Neuronal stem cell (in vitro differentiated cells): ENCODE measurements at regions not wholly inside any gene's neighbourhood (a gene's known extent, or its start where the extent isn't known, plus 50 kb on each side); places are given as distances from the start of the nearest gene placed in this dataset.
"Not testable (repeated sequence)": the region's sequence is repeated elsewhere in the genome, so short reads cannot be mapped to it uniquely, and the experiment has no call there.

ENCODE experiments used
- DNase-seq: peaks from one replicate; pipeline ENCODE4 v3.0.0-alpha.2; 2013; ENCODE audit warnings: low spot score
- H2AFZ ChIP-seq: one replicate; pipeline ENCODE4 v1.6.1; 2013; ENCODE audit warnings: mild to moderate bottlenecking, low read length, inconsistent platforms
- H2AK5ac ChIP-seq: 2 replicates; pipeline ENCODE4 v1.6.1; 2013; ENCODE audit warnings: low read depth, mild to moderate bottlenecking, inconsistent platforms, low read length, moderate library complexity, mixed read lengths
- H2BK120ac ChIP-seq: 2 replicates; pipeline ENCODE4 v1.6.1; 2013; ENCODE audit warnings: low read depth, mild to moderate bottlenecking, inconsistent platforms, low read length, moderate library complexity, mixed read lengths
- H2BK12ac ChIP-seq: one replicate; pipeline ENCODE4 v1.6.1; 2013; ENCODE audit warnings: low read length, inconsistent platforms
- H2BK15ac ChIP-seq: 2 replicates; pipeline ENCODE4 v1.6.1; 2013; ENCODE audit warnings: mild to moderate bottlenecking, low read length, inconsistent platforms, mixed read lengths
- H2BK5ac ChIP-seq: one replicate; pipeline ENCODE4 v1.6.1; 2013; ENCODE audit warnings: inconsistent platforms, mild to moderate bottlenecking, low read length, moderate library complexity
- H3K14ac ChIP-seq: one replicate; pipeline ENCODE4 v1.6.1; 2013; ENCODE audit warnings: low read length, inconsistent platforms
- H3K18ac ChIP-seq: 2 replicates; pipeline ENCODE4 v1.6.1; 2013; ENCODE audit warnings: low read length, inconsistent platforms
- H3K23ac ChIP-seq: 2 replicates; pipeline ENCODE4 v1.6.1; 2013; ENCODE audit warnings: low read depth, mild to moderate bottlenecking, mixed read lengths, low read length, inconsistent platforms; ENCODE audit not compliant: poor library complexity
- H3K27ac ChIP-seq: replicated peaks from 3 replicates; pipeline ENCODE4 v1.5.1; 2013; ENCODE audit warnings: low read length, inconsistent platforms
- H3K27me3 ChIP-seq, 3 experiments: 2 replicates each; pipeline ENCODE4 v1.6.1; 2013; ENCODE audit warnings: low read length in 3 of 3, mild to moderate bottlenecking in 2 of 3, inconsistent platforms in 1 of 3, low read depth in 1 of 3, mixed read lengths in 1 of 3, moderate library complexity in 1 of 3; ENCODE audit not compliant: control insufficient read depth in 3 of 3, insufficient read depth in 3 of 3
- H3K36me3 ChIP-seq, 2 donors: replicated peaks in 1 of 2; 2 replicates each; pipeline ENCODE4 v1.6.1; 2013; ENCODE audit warnings: low read length in 2 of 2; ENCODE audit not compliant: control insufficient read depth in 2 of 2, insufficient read depth in 2 of 2
- H3K4ac ChIP-seq: 2 replicates; pipeline ENCODE4 v1.6.1; 2013; ENCODE audit warnings: inconsistent platforms, mild to moderate bottlenecking, low read length, moderate library complexity
- H3K4me1 ChIP-seq, 2 donors: 1 replicate in 1 of 2; 2 replicates in 1 of 2; pipeline ENCODE4 v1.6.1; 2013; ENCODE audit warnings: low read length in 2 of 2, low read depth in 1 of 2; ENCODE audit not compliant: control insufficient read depth in 2 of 2, insufficient read depth in 1 of 2
- H3K4me2 ChIP-seq: one replicate; pipeline ENCODE4 v1.6.1; 2013; ENCODE audit warnings: mild to moderate bottlenecking, low read length, inconsistent platforms; ENCODE audit not compliant: insufficient read depth, poor library complexity, severe bottlenecking
- H3K4me3 ChIP-seq, 2 donors: 2 replicates each; pipeline ENCODE4 v1.5.1; 2013; ENCODE audit warnings: low read length in 2 of 2, mild to moderate bottlenecking in 2 of 2, inconsistent platforms in 1 of 2, moderate library complexity in 1 of 2
- H3K79me1 ChIP-seq: one replicate; pipeline ENCODE4 v1.6.1; 2013; ENCODE audit warnings: low read depth, mild to moderate bottlenecking, inconsistent platforms, low read length, moderate library complexity
- H3K9ac ChIP-seq: one replicate; pipeline ENCODE4 v1.6.1; 2013; ENCODE audit warnings: mild to moderate bottlenecking, low read depth, low read length, inconsistent platforms; ENCODE audit not compliant: poor library complexity
- H3K9me3 ChIP-seq, 2 donors: replicated peaks in 1 of 2; 2 replicates each; pipeline versions ENCODE3 to v1.6.1; 2013; ENCODE audit warnings: low read length in 2 of 2, mild to moderate bottlenecking in 2 of 2, inconsistent platforms in 1 of 2, low read depth in 1 of 2, mixed read lengths in 1 of 2, moderate library complexity in 1 of 2; ENCODE audit not compliant: control insufficient read depth in 2 of 2, insufficient read depth in 1 of 2
- H4K8ac ChIP-seq: one replicate; pipeline ENCODE4 v1.6.1; 2013; ENCODE audit warnings: low read depth, mild to moderate bottlenecking, inconsistent platforms, low read length, moderate library complexity
- H4K91ac ChIP-seq: one replicate; pipeline ENCODE4 v1.6.1; 2013; ENCODE audit warnings: low read length, low read depth, mild to moderate bottlenecking, inconsistent platforms; ENCODE audit not compliant: poor library complexity
- WGBS, 2 donors: extraction: QIAGEN DNeasy Blood & Tissue Kit; methylation state at CpG; one replicate each; pipeline ENCODE4 v1.1.7; 2013; ENCODE audit warnings: missing lambda C conversion rate in 2 of 2, mixed read lengths in 1 of 2; ENCODE audit not compliant: insufficient read length in 2 of 2, insufficient replicate concordance in 1 of 2; ENCODE audit errors: extremely low coverage in 2 of 2; 5-methylcytosine and 5-hydroxymethylcytosine counted together

DNA sequence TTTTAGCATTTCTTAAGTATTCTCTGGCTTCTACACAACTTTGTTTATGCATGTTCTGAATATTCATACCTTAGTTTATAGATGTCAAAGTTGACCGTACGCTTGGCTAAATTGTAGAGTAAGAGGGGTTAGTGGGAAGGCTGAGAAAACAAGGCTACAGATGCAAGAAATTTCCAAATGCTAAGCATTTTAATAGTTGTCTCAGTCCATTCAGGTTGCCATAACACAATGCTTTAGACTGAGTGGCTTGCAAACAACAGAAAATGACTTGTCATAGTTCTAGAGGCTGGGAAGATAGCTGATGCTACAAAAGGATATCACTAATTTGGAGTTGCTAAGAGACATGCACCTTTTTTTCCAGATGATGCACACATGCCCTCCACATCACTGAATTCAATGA is 53.0 kb upstream of the C1QTNF3 start:
- H3K4me3 ChIP-seq, H3K79me1 ChIP-seq, H2AK5ac ChIP-seq, H3K36me3 ChIP-seq, H3K9ac ChIP-seq, H3K23ac ChIP-seq, H2BK5ac ChIP-seq, H3K4me1 ChIP-seq, H3K18ac ChIP-seq, DNase-seq, H3K27me3 ChIP-seq, H2BK120ac ChIP-seq, H4K8ac ChIP-seq, H3K9me3 ChIP-seq, H3K27ac ChIP-seq, H2AFZ ChIP-seq, H2BK12ac ChIP-seq, H3K4ac ChIP-seq, H3K14ac ChIP-seq, H3K4me2 ChIP-seq, H2BK15ac ChIP-seq, H4K91ac ChIP-seq: not testable (repeated sequence)
- no CpG with 5 or more reads among the region's 2 CpGs for WGBS, 2 donors

DNA sequence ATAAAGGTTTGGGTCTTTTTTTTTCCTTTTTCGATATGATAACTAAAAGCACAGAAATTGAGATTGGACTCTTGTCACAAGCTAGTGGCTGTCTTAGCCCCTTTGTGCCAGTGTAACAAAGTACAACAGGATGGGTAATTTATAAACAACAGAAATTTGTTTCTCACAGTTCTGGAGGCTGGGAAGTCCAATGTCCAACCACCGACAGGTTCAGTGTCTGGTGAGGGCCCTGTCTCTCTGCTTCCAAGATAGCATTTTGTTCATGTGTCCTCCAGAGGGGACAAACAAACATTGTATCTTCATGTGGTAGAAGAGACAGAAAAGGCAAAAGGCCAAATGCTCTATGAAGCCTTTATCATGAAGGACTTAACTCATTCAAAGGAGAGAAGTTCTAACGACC is 56.9 kb upstream of the C1QTNF3 start:
- not testable (repeated sequence) for DNase-seq, H2BK12ac ChIP-seq, H2BK120ac ChIP-seq, H3K9ac ChIP-seq, H3K23ac ChIP-seq, H4K91ac ChIP-seq, H3K9me3 ChIP-seq, H3K4me3 ChIP-seq, H3K36me3 ChIP-seq, H2AFZ ChIP-seq, H3K4me2 ChIP-seq, H3K14ac ChIP-seq, H2AK5ac ChIP-seq, H3K79me1 ChIP-seq, H4K8ac ChIP-seq, H3K18ac ChIP-seq, H3K27ac ChIP-seq, H3K4ac ChIP-seq, H3K27me3 ChIP-seq, H2BK5ac ChIP-seq, H2BK15ac ChIP-seq, H3K4me1 ChIP-seq
- WGBS, 2 donors: no CpG with 5 or more reads among the region's 3 CpGs

DNA sequence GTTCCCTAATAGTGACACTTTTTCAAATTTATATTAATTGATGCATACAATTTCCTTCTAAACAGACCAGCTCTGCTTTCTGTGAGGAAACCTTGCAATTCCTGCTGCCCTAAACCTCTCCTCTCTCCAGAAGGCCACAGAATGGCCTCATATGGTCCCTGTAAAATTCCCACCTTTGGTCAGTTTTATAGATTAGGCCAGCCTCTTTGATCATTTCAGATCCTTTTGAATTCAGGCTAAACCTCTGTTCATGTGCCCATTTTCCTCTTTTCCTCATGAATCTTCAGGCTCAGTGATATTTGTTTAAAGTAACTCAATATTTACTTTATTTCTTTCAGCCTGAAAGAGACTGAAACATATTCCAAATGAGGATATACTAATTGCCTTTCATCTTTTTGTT is 58.6 kb upstream of the C1QTNF3 start:
- not testable (repeated sequence) for H2BK5ac ChIP-seq, H2AFZ ChIP-seq, H3K14ac ChIP-seq, H3K79me1 ChIP-seq, H4K8ac ChIP-seq, H3K27me3 ChIP-seq, H3K4me3 ChIP-seq, H2BK120ac ChIP-seq, H2BK12ac ChIP-seq, H3K4ac ChIP-seq, DNase-seq, H3K18ac ChIP-seq, H4K91ac ChIP-seq, H2AK5ac ChIP-seq, H3K23ac ChIP-seq, H3K36me3 ChIP-seq, H3K27ac ChIP-seq, H3K9me3 ChIP-seq, H3K4me2 ChIP-seq, H2BK15ac ChIP-seq, H3K9ac ChIP-seq, H3K4me1 ChIP-seq

DNA sequence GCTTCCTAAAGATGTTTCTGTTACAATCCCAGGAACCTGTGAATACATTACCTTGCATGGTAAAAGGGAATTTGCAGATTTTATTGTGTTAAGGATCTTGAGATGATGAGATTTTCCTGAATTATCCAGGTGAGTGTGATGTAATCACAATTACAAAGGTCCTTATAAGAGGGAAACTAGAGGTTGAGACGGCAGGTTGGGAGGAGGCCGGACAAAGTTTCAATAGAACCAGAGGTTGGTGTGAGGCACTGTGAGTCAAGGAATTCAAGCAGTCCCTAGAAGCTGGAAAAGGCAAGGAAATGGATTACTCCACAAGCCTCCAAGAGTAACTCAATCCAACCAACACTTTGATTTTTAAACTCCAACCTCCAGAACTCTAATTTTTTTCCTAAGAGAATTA is 65.9 kb upstream of the C1QTNF3 start:
- not testable (repeated sequence) for H3K9me3 ChIP-seq, H4K91ac ChIP-seq, H3K4ac ChIP-seq, H3K27me3 ChIP-seq, H3K4me1 ChIP-seq, H4K8ac ChIP-seq, H3K14ac ChIP-seq, H2BK15ac ChIP-seq, H3K4me3 ChIP-seq, H3K23ac ChIP-seq, H3K9ac ChIP-seq, H3K4me2 ChIP-seq, H2BK120ac ChIP-seq, H3K36me3 ChIP-seq, H2AFZ ChIP-seq, DNase-seq, H3K79me1 ChIP-seq, H2BK12ac ChIP-seq, H3K27ac ChIP-seq, H2AK5ac ChIP-seq, H3K18ac ChIP-seq, H2BK5ac ChIP-seq
- no CpG with 5 or more reads among the region's 2 CpGs for WGBS, 2 donors
